HG03342 (cell line): ENCODE measurements at regions not wholly inside any gene's neighbourhood (a gene's known extent, or its start where the extent isn't known, plus 50 kb on each side); places are given as distances from the start of the nearest gene placed in this dataset.
"Not testable (repeated sequence)": the region's sequence is repeated elsewhere in the genome, so short reads cannot be mapped to it uniquely, and the experiment has no call there.

ENCODE experiments used
- ATAC-seq: cut with Tn5 transposase; IDR thresholded peaks from one replicate; pipeline ENCODE4 v1.9.1; 2021; ENCODE audit warnings: mild to moderate bottlenecking, moderate library complexity; ENCODE audit not compliant: unreplicated experiment

DNA sequence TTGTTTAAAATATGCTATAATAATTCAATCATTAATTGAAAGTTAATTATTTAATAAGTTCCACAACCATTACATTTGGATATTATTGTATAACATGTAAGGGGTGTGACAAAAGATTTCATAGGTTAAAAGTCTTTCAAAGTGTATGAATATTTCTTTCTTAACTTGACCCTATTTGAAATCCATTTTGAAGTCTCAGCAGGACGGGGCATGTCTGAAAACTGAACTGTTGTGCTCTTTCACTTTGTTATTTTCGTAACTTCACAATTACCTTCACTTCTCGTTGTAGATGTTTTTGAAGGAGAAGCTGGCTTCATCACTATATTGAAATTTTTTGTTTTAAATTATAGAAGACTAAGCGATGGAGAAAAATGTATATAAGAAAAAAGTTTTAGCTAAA lies 1775.7 kb downstream of the PCDH9 start:
- no peak for ATAC-seq

DNA sequence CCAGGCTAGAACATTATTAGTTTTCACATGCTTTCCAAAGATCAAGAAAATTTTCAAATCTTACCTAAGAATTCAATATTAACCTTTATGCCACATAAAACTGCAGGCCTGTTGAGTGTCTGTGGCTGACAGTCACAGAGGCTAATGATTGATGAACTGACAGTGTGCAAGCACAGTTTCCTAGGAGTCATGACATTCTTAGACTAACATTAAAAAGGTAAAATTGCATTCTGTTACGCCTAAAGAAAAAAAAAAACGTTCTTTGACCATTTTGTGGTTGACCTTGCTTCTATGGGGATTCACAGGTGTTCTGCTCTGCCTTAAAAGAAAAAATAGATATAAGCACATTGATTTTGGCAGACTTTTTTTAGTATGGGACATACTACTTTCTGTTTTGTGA lies 1776.2 kb downstream of the PCDH9 start:
- no peak for ATAC-seq

DNA sequence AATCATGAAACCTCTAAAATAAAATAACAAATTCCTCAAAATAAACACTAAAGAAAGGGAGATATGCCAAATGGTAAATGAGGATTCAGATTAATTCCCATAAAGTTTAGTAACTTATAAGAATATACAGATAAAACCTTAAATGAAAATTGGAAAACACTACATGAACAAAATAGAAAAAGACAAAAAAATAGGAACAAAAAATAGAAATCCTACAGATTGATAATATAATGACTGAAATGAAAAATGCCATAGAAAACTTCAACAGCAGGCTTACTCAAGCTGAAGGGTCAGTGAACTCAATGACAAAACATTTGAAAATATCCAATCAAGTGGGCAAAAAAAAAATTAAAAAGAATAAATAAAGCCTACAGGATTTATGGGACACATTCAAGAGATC lies 1784.8 kb downstream of the PCDH9 start:
- ATAC-seq, result no peak

DNA sequence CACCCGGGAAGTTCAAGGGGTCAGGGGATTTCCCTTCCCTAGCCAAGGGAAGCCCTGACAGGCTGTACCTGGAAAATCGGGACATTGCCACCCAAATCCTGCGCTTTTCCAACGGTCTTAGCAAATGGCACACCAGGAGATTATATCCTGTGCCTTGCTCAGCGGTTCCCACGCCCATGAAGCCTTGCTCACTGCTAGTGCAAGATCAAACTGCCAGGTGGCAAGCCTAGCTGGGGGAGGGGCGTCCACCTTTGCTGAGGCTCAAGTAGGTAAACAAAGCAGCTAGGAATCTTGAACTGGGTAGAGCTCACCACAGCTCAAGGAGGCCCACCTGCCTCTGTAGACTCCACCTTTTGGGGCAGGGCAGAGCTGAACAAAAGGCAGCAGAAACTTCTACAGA lies 1794.5 kb downstream of the PCDH9 start:
- ATAC-seq, result no peak

DNA sequence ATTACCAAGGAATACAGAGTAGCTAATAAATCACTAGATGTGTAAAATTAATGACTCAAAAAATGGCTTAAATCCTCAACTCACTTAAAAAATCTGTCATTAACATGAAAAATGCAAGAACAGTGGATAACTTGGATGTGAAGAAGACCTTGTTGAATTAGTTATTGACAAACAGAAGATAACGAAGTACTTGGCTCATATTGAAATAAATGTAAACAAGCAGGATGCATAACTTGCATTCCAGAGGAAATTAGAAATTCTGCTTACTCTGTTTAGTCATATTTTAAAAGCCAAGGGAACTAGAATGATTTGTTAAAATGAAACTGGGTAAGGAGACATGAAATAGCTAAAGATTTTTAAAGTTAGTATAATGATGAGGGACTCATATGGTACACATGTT lies 1812.2 kb downstream of the PCDH9 start:
- no peak for ATAC-seq

DNA sequence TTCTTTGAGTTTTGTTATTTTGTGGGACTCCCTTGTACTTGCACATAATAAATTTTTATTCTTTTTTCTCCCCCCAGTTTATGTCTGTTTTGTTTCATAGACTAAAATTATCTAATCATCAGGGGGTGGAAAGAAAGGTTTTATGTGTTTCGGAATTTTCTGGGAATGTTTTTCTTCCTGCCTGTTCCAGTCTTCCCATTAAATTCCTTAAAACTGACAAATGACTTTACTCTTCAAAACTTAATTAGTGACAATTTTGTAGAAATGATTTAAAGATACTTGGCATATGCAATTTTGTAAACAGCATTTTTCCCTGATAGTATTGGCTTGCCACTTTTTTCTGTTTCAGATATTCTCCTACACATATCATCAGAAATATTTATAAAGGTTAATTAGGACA lies 1813.4 kb downstream of the PCDH9 start:
- no peak for ATAC-seq

DNA sequence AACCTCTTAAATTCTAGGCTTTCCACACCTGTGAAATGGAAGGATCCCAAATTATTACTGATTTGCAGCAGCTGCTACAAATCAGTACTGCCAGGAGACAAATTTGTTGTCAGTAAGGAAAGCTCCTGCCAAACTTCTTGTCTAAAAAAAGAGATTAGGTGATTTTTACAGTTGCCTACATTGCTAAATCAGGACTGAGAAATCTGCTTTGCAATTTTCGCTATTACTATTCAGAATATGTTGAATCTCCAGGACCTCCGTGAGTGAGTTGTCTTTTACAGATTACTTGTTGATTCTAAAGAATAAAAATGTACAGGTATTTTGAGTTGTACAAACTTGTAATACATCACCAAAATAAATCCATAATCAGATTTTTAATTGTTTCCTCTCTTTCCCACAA lies 1815.9 kb downstream of the PCDH9 start:
- no peak for ATAC-seq

DNA sequence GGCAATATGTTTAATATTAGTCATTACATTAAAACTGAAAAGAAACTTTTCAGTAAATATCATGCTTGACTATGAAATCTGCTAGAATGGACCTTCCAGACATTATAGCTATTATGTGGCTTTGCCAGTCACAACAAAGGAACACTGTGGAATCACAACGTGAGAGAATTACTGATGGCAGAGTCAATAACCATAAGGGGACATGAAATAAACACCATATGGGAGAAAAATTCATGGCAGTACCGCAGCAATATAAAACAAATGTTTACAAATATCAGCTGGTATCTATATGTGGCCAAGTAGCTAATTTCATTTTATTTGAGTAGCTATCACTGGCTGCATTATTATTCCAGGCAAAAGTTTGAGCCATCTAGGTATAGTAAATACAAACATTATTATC lies 1818.6 kb downstream of the PCDH9 start:
- ATAC-seq, result no peak

DNA sequence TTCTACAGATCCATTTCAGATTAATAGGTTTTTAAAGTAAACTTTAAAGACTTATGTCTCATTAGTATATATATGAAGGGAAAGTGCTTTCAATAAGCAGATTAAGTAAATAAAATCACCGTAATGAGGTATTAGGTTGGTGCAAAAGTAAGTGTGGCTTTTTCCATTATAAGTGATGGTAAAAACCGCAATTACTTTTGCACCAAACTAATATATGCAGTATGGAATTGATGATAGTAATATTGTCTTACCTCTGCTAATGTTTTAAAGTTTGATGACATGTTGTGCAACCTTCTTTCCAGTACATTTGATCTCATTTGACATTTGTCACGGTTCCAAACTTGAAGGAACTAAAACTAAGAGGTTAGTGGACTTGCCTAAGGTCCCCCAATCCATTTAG lies 1819.3 kb downstream of the PCDH9 start:
- ATAC-seq, result no peak

DNA sequence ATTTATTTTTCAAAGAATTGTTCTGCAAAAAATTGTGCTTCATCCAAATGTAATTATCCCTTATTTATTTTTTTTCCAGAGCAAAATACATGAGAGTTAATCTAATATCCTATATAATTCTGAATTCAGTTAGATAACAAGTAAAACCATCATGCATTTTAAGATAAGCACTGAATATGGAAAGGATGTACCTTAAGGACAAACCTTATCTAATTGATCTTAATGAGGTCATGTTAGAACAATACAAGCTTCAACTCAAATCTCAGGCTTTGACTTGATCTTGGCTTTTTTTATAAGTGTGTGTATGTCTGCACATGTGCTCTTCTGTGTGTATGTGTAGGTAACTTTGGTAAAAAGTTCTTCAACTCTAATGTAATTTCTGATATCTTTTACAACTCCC lies 1828.8 kb downstream of the PCDH9 start:
- ATAC-seq, result no peak

DNA sequence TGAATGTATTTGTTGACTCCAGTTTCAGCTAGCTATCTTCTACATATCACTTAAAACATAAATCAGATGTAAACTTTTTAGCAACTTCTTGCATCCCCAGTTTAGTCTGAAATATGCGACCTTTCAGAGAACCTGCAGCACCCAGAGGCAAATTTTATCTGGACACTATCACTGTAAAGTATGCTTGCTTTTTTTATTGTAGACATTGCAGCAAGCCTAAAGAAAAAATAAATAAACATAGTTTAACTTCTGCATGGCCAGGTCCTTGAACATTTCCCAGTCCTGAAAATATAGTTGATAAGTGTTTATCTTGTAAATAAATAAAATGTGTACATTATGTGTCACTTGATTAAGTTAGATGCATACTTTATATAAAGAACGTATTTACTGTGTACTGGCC lies 1829.4 kb downstream of the PCDH9 start:
- ATAC-seq, result no peak

DNA sequence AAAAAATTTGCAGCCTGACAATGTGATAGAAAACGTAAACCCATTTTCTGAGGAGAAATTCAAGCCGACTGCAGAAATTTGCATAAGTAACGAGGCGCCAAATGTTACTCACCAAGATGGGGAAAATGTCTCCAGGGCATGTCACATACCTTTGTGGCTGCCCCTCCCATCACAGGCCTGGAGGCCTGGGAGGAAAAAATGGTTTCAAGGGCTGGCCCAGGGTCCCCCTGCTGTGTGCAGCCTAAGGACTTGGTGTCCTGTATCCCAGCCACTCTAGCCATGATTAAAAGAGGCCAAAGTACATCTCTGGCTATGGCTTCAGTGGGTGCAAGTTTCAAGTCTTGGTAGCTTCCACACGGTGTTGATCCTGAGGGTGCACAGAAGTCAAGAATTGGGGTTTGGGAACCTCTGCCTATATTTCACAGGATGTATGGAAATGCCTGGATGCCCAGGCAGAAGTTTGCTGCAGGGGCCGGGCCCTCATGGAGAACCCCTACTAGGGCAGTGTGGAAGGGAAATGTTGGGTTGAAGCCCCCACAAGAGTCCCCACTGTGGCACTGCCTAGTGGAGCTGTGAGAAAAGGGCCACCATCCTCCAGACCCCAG lies 1842.3 kb downstream of the PCDH9 start:
- no peak for ATAC-seq

DNA sequence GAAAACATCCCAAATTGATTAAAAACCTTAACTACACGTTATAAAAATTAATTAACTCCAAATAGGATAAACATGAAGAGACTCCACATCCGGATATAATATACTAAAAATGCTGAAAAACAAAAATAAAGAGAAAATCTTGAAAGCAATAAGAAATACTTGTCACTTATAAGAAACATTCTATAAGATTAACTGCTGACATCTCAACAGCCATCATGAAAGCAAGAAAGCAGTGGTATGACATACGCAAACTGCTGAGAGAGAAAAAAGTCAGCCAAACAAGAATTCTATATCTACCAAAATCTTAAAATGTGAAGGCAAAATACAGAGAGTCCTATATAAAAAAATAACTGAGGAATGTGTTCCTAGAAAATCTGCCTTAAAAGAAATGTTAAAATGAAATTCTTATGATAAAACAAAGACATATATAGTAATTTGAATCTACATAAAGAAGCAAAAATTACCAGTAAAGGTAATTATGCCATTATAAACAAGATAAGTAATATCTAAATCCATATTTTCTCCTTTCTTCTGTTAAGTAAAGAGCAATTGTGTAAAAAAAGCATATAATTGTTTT lies 1851.1 kb downstream of the PCDH9 start:
- no peak for ATAC-seq

DNA sequence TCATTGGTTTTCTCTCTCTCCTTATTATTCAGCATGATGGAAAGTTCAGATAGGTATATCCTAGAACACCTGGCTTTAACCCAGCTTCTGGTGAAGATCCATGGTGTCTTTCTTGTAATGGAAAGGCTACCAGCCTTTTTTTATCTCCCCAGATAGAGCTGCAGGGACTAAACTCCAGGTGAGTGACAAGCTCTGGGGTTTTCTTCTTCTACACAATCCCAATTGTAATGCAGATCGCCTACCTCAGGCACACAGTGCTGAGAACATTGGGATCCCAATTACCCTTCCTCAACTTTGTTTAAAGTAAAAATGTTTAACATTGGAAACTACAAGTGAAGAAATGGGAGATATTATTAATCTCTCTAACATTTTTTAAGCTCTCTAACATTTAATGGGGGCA lies 1851.7 kb downstream of the PCDH9 start:
- no peak for ATAC-seq

DNA sequence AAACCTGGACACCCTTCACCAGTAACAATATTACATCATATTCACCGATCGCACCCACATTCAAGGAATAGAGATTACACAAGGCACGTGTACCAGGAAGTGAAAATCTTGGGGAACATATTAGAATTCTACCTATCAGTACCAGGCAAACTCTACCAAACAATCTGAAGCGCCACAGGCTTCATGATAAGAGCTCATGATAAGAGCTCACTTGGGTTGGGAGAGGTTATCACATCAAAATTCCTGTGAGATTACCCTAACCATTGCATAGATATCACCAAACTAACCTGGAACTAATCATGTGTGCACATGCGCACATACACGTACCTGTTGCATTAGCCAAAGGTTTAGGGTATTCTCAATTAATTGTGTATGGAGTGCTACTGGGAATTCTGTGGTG lies 1861.3 kb downstream of the PCDH9 start:
- no peak for ATAC-seq

DNA sequence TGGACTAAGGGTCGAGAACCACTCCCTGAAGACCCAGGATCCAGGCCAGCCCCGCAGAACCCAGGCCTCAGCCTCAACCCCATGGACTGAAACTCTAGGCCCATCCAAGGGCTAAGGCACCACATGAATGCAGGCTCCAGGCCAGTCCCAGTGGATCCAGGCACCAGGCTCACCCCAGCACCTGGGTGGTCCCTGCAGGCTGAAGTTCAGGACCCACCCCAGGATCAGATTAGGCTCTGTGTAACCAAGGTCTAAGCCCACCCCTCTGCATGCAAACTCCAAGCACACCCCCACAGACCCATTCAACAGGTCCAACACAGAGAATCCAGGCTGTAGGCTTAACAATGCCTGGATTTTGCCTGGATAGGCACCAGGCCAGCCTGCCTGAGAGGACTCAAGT lies 1876.2 kb downstream of the PCDH9 start:
- no peak for ATAC-seq

DNA sequence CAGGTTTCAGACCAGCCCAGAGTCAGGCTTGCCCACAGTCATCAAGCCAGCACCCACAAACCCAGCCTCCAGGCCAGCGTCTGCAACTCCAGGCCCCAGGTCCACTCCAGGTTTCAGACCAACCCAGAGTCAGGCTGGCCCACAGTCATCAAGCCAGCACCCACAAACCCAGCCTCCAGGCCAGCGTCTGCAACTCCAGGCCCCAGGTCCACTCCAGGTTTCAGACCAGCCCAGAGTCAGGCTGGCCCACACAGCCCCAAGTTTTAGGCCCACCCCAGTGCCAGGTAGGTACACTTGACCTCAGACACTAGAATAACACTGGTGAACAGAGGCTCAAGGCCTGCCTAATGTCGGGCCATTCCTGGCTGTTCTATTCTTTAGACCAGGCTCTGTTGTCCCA lies 1877.0 kb downstream of the PCDH9 start:
- ATAC-seq, result not testable (repeated sequence)

DNA sequence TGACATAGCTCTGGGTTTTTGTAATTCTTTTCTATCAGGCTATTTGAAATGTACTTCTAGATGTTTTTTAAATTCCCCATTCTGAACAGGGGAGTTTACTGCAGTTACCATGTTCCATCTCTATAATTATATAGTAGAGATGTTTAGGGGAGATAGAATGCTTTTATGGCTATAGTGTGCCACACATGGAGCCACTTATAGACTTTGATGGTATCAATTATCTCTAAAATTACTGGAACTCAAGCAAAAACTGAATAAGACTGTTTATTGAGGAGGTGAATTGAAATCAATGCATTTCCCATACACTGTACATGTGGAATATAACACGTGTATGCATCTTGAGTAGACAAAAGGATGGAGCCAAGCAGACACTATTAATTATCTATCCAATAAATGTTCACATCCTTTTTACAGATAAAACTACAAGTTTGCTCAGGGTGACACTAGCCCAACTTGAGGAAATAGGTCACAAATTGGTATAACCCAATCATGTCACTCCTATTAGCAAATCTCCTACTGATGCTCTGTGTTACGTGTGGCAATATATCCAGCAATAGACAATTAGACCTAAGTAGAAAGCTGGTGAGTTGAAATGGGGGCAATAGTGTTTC lies 1882.6 kb downstream of the PCDH9 start:
- no peak for ATAC-seq

DNA sequence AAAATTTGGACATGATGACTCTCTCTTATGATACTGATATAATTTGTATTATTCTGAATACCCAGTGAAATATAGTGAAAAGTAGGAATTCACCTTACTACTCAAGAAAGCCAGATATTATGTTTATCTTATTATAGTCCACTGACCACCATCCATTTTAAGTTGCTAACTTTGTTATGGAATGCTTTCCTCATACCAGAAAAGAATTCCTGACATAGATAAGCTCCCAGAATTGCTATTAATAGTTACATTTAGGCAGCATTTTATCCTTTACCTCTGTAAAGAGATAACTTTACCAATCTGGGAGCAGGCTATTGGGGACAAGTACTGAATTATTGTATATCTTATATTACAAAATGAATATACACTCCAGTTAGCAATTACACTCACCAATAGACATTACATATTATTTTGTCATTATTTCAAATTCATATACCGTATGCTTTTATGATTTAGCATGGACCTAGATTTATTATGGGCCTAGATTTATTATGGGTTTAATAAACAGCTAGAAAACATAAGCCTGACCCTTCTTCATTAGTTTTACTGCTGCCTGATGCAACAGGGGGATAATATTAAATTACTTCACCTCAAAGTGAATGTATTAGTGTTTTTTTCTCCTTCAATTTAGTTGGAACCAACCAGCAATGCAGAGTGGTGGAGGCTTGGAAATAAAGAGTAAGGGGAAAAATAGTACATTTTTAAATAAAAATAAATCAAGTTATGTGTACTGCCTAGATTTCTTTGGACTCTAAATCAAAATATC lies 1886.1 kb downstream of the PCDH9 start:
- no peak for ATAC-seq

DNA sequence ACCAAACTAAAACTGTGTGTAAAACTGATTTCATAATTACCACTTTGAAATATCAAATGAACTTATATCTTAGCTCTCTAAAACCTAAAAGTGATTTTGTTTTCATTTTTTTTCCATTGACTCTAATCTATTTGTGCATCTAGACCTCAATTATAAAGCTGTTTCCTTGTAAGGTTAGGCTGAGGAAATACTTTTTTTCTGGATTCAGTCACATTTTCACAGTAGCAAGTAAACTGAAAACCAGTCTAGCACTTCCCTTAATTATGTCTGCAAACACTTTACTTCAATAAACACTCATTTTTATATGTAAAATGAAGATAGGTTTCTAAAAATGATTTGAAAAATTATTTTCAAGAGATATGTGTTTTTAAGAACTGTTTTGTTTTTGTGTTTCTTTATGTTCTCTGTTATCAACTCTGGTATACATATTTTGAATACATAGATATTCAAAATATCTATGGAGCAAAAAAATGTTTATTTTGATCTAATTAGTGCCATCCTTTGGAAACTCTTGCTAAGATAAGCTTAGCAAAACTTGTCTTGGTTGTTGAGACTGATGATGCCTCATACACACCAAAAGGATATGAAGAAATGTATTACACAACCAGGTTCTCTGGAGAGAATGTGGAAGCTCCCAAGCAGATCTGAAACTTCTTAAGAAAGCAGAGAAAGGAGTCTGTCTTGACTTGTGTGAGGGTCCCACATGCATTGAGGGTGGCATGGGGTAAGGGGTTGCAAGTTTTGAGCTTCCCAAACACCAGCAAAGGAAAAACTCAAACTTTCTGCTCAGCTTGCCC lies 1887.4 kb downstream of the PCDH9 start:
- ATAC-seq, result no peak

DNA sequence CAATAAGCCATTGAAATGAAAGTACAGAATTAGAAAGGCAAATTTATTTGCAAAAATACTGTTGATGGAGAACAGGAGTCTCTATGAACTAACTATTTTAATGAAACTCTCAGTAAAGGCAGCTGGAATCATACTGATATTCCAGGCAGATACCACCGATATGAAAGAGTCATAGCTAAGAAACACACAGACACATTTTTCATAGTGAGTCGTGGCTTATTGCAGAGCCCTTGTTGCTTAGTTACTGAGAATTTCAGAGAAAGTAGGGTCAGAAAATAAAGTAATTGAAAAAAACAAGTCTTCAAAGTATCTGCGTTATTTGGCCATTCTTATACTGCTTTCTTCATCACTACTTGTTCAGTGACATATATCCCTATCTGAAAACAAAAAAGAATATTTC lies 1890.9 kb downstream of the PCDH9 start:
- ATAC-seq, result no peak
